Hepatocyte (in vitro differentiated cells): ENCODE measurements at regions not wholly inside any gene's neighbourhood (a gene's known extent, or its start where the extent isn't known, plus 50 kb on each side); places are given as distances from the start of the nearest gene placed in this dataset.

Experiments
- EZH2 ChIP-seq: fragments of 200-600 bp; sonication (generic); IDR thresholded peaks from 2 replicates; pipeline ENCODE4 v1.6.1; 2016; ENCODE audit warnings: antibody characterized with exemption, mild to moderate bottlenecking, borderline replicate concordance
- TF ChIP-seq, protein P1 (sequence below): fragments of 200-600 bp; sonication (generic); IDR thresholded peaks from 2 replicates; pipeline ENCODE4 v1.5.1; 2016; ENCODE audit warnings: antibody characterized with exemption, mild to moderate bottlenecking; ENCODE audit not compliant: poor library complexity

DNA sequence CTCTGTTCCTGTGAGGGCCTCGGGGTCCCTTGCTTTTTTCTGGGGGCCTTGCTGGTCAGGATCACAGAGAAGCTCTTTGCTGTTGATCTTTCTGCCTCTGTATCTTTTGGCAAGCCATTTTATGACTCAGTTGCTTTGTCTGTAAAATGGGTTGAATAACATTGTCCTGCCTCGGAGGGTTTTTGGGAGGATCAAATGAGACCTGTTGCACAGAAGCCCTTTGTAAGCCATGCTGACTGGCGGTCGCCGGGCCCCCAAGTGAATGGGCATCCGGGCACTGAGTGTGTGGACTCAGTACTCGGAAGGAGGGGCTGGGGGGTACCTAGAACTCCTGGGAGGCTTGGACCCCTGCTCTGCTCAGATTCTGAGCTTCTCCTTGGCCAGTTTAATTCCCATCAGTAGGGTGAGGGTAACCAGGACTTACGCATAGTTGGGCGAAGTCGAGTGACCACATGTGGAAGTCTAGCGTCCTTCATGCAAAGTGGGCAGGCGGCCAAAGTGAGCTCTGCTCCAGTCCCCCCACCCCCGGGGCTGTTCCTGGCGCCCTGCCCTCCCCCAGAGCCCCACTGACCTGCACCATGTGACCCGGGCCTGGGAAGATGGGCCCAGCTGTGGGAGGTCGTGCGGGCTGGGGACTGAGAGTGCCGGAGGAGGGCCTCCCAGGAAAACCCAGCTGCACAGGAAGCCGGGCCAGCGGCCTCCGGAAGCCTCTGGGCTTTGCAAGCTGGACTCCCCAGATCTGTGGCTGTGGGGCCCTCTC, 284.0 kb downstream of the SEC14L1 start:
- TF ChIP-seq, protein P1, sequence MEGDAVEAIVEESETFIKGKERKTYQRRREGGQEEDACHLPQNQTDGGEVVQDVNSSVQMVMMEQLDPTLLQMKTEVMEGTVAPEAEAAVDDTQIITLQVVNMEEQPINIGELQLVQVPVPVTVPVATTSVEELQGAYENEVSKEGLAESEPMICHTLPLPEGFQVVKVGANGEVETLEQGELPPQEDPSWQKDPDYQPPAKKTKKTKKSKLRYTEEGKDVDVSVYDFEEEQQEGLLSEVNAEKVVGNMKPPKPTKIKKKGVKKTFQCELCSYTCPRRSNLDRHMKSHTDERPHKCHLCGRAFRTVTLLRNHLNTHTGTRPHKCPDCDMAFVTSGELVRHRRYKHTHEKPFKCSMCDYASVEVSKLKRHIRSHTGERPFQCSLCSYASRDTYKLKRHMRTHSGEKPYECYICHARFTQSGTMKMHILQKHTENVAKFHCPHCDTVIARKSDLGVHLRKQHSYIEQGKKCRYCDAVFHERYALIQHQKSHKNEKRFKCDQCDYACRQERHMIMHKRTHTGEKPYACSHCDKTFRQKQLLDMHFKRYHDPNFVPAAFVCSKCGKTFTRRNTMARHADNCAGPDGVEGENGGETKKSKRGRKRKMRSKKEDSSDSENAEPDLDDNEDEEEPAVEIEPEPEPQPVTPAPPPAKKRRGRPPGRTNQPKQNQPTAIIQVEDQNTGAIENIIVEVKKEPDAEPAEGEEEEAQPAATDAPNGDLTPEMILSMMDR, result no peak
- no peak for TF ChIP-seq EZH2
